ENCODE measurements at regions not wholly inside any gene's neighbourhood (a gene's known extent, or its start where the extent isn't known, plus 50 kb on each side); places are given as distances from the start of the nearest gene placed in this dataset.

DNA sequence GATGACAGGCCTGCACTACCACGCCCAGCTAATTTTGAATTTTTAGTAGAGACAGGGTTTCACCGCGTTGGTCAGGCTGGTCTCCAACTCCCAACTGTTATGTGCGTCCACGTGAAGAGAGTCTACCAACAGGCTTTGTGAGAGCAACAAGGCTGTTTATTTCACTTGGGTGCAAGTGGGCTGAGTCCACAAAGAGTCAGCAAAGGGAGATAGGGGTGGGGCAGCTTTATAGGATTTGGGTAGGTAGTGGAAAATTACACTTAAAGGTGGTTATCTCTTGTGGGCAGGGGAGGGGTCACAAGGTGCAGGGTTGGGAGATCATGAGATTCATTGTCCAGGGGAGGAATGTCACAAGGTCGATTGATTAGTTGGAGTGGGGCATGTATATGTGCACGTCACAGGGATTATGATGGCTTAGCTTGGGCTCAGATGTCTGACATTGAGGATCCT, 111.6 kb downstream of the GOSR1 start (continued):
- TF ChIP-seq TBL1XR1 (IDR thresholded peaks at IDR 0.05; ENCODE audit: borderline replicate concordance, low read length, partially characterized antibody) (no peak), ATF7-NPFF (CRISPR knock-in tag; IDR thresholded peaks at IDR 0.05; ENCODE audit: low read depth) (no peak), BORCS8-MEF2B (CRISPR knock-in tag; IDR thresholded peaks at IDR 0.05) (no peak), HOXA5 (CRISPR knock-in tag; IDR thresholded peaks at IDR 0.05) (no peak), PCBP1 (IDR thresholded peaks at IDR 0.05; ENCODE audit: borderline replicate concordance, low read depth, low read length) (no peak), MXD4 (CRISPR knock-in tag; IDR thresholded peaks at IDR 0.05) (no peak; the same call in 1 of the 2 replicates), ZNF3 (CRISPR knock-in tag; IDR thresholded peaks at IDR 0.05) (no peak), JUN (CRISPR knock-in tag; IDR thresholded peaks at IDR 0.05) (no peak; the same call in 1 of the 2 replicates), ZNF589 (CRISPR knock-in tag; conservative IDR thresholded peaks at IDR 0.05) (peak; percentile 82), ZNF549 (CRISPR knock-in tag; IDR thresholded peaks at IDR 0.05) (no peak), ZNF326 (CRISPR knock-in tag; IDR thresholded peaks at IDR 0.05; ENCODE audit: borderline replicate concordance) (no peak), ZNF605 (CRISPR knock-in tag; IDR thresholded peaks at IDR 0.05) (peak; percentile 92), ARNT2 (CRISPR knock-in tag; IDR thresholded peaks at IDR 0.05; ENCODE audit: low read depth) (no peak), ZNF335 (CRISPR knock-in tag; IDR thresholded peaks at IDR 0.05) (no peak), RARA (CRISPR knock-in tag; IDR thresholded peaks at IDR 0.05) (peak; percentile 77), ZBTB33 (CRISPR knock-in tag; IDR thresholded peaks at IDR 0.05) (peak; percentile 22; the same call in 1 of the 2 replicates), ZNF703 (CRISPR knock-in tag; IDR thresholded peaks at IDR 0.05; ENCODE audit: borderline replicate concordance) (no peak), U2AF1 (optimal IDR thresholded peaks at IDR 0.05; ENCODE audit: low read depth, low read length) (no peak), TAF15 (IDR thresholded peaks at IDR 0.05; ENCODE audit: low read depth, low read length, poor library complexity, severe bottlenecking) (no peak), NFIC (IDR thresholded peaks at IDR 0.05; ENCODE audit: low read length) (peak; percentile 30; the same call in 1 of the 2 replicates), TRAFD1 (CRISPR knock-in tag; IDR thresholded peaks at IDR 0.05; ENCODE audit: borderline replicate concordance) (no peak), TGIF2 (CRISPR knock-in tag; IDR thresholded peaks at IDR 0.05) (no peak), ZNF564 (CRISPR knock-in tag; IDR thresholded peaks at IDR 0.05) (0 out of 2 replicates have a peak, but pooled peaks have one; percentile 51), FOXA1 (IDR thresholded peaks at IDR 0.05) (no peak), FOXA1 (CRISPR knock-in tag; IDR thresholded peaks at IDR 0.05) (peak; percentile 57), TSC22D2 (CRISPR knock-in tag; IDR thresholded peaks at IDR 0.05; ENCODE audit: borderline replicate concordance) (no peak), ZNF510 (CRISPR knock-in tag; IDR thresholded peaks at IDR 0.05; ENCODE audit: low read depth) (0 out of 2 replicates have a peak, but pooled peaks have one; percentile 34), ZNF101 (CRISPR knock-in tag; IDR thresholded peaks at IDR 0.05; ENCODE audit: borderline replicate concordance, low read depth) (no peak), ZNF431 (CRISPR knock-in tag; IDR thresholded peaks at IDR 0.05; ENCODE audit: borderline replicate concordance, low read depth) (no peak)
- TF ChIP-seq, protein P1, sequence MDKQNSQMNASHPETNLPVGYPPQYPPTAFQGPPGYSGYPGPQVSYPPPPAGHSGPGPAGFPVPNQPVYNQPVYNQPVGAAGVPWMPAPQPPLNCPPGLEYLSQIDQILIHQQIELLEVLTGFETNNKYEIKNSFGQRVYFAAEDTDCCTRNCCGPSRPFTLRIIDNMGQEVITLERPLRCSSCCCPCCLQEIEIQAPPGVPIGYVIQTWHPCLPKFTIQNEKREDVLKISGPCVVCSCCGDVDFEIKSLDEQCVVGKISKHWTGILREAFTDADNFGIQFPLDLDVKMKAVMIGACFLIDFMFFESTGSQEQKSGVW (CRISPR knock-in tag; IDR thresholded peaks at IDR 0.05; ENCODE audit: borderline replicate concordance) = no peak
